Omental fat pad (tissue), 3 donors: ENCODE measurements at regions not wholly inside any gene's neighbourhood (a gene's known extent, or its start where the extent isn't known, plus 50 kb on each side); places are given as distances from the start of the nearest gene placed in this dataset.

Source experiments
- ATAC-seq: fragments of 150-250 bp; one replicate; pipeline ENCODE4 v1.9.1; 2016; ENCODE audit warnings: mild to moderate bottlenecking, moderate library complexity; ENCODE audit not compliant: low FRiP score
- DNase-seq: peaks from one replicate; pipeline ENCODE4 v3.0.0-alpha.2; 2019; ENCODE audit warnings: low spot score
- CTCF ChIP-seq, 3 donors: fragments of 450-650 bp; IDR thresholded peaks; one replicate each; pipeline ENCODE4 v1.5.1; 2016 to 2017; ENCODE audit warnings: antibody characterized with exemption in 3 of 3, mild to moderate bottlenecking in 3 of 3, moderate library complexity in 2 of 3

- ATAC-seq (no peak), DNase-seq (no peak)
- no peak for TF ChIP-seq CTCF (IDR thresholded peaks at IDR 0.05)
These were observed 462.0 kb upstream of the SYT1 start for GRCh38 chr12:78402366-78403134.

DNA sequence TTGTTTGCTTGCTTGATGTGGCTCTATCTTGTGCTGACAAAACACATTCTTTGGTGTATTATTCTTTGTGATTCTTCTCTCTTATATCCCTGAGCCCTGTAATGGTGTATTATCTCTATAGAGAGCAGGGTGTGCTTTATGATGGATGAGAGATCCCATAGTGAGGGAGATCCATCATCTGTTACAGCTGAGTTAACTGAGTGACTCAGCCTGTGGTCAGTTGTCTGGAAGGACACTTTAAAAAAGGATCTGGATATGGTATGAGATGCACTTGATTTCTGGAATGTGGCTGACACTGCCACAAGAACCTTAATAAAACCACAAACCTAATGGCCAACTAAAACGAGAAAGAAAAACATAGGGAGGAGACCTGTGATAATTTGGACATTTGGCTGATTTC lies 461.4 kb upstream of the SYT1 start:
- no peak for TF ChIP-seq CTCF (IDR thresholded peaks at IDR 0.05)
- ATAC-seq (no peak), DNase-seq (no peak)

DNA sequence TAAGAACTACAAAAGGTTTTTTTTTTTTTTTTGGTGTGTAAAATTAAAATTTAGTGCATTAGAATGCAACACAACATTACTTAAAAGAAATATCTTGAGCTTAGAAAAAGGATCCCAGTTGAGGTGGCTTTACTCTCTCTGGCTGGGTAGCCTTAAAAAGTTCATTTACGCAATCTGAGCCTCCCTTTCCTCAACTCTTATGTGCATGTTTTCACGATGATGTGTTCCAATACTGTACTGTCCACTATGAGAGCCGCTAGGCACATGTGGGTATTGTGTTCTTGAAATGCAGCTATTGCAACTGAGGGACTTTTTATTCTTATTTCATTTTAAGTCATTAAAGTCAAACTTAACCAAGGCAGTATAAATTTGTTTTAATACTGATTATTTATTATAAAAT lies 460.9 kb upstream of the SYT1 start:
- ATAC-seq (no peak), DNase-seq (no peak)
- no peak for TF ChIP-seq CTCF (IDR thresholded peaks at IDR 0.05)

GRCh38 chr12:78406213-78406612 lies 458.4 kb upstream of the SYT1 start:
- no peak for TF ChIP-seq CTCF (IDR thresholded peaks at IDR 0.05)
- no peak for DNase-seq
- no peak for ATAC-seq

- ATAC-seq = no peak
- no peak for TF ChIP-seq CTCF (IDR thresholded peaks at IDR 0.05)
These were observed 457.7 kb upstream of the SYT1 start for GRCh38 chr12:78406828-78407227.

GRCh38 chr12:78407722-78408121 lies 456.9 kb upstream of the SYT1 start:
- ATAC-seq (no peak), DNase-seq (no peak)
- TF ChIP-seq CTCF (IDR thresholded peaks at IDR 0.05) = no peak

More at GRCh38 chr12:78406828-78407227, 457.7 kb upstream of the SYT1 start:
- no peak for DNase-seq

GRCh38 chr12:78414071-78414470 lies 450.5 kb upstream of the SYT1 start:
- DNase-seq (no peak), ATAC-seq (no peak)
- TF ChIP-seq CTCF (IDR thresholded peaks at IDR 0.05) = no peak
